GM12878 (cell line): ENCODE measurements at regions not wholly inside any gene's neighbourhood (a gene's known extent, or its start where the extent isn't known, plus 50 kb on each side); places are given as distances from the start of the nearest gene placed in this dataset.

Source experiments
- ATAC-seq: fragments of 200-7000 bp; cut with Tn5 transposase; 3 replicates; pipeline ENCODE4 v1.9.1; 2020; ENCODE audit warnings: mild to moderate bottlenecking, moderate library complexity
- BruUV-seq: library from RNA; stranded (reverse); fragments of 400-500 nt; replicated peaks from 2 replicates; lab custom pipeline; 2021; lab: Mats Ljungman, UMichigan
- CTCF ChIA-PET: fragments of 300-600 bp; sonication (Branson Sonifier 250); formaldehyde crosslinking; extraction: SDS; loops from one replicate; lab custom pipeline; 2021; ENCODE audit warnings: inconsistent platforms; lab: Yijun Ruan, JAX
- POLR2A ChIA-PET: fragments of 350-600 bp; formaldehyde crosslinking; extraction: SDS; loops from one replicate; lab custom pipeline; 2021; ENCODE audit warnings: inconsistent platforms; lab: Charles Lee
- RAD21 ChIA-PET: fragments of 300-600 bp; sonication (Branson Sonifier 250); formaldehyde crosslinking; loops from one replicate; lab custom pipeline; 2023; ENCODE audit warnings: antibody characterized with exemption; ENCODE audit not compliant: unreplicated experiment; lab: Charles Lee
- SMC1A ChIA-PET: fragments of 300-600 bp; sonication (Branson Sonifier 250); formaldehyde crosslinking; loops from one replicate; lab custom pipeline; 2023; ENCODE audit not compliant: unreplicated experiment, uncharacterized antibody; lab: Charles Lee
- DNase-seq: peaks from one replicate; pipeline ENCODE4 v3.0.0-alpha.2; 2011; ENCODE audit warnings: low read depth, low spot score
- FAIRE-seq: peaks from 3 replicates; lab custom pipeline; 2011; peaks lifted over from hg19 to GRCh38; lab: Jason Lieb, UNC
- H2AFZ ChIP-seq: 2 replicates; pipeline ENCODE4 v1.6.0; 2011; ENCODE audit warnings: low read depth, low read length, control low read depth; ENCODE audit not compliant: control insufficient read depth
- H3K27ac ChIP-seq: 2 replicates; pipeline ENCODE4 v1.5.1; 2011; ENCODE audit warnings: control low read depth; ENCODE audit not compliant: control insufficient read depth, insufficient read depth
- H3K27me3 ChIP-seq, 2 experiments: replicated peaks in 1 of 2; 2 replicates each; pipeline versions ENCODE4 v1.6.0 to v1.6.1; 2011; ENCODE audit warnings: low read length in 1 of 2; ENCODE audit not compliant: control insufficient read depth in 2 of 2, insufficient read depth in 2 of 2
- H3K36me3 ChIP-seq, 2 experiments: 2 replicates each; pipeline ENCODE4 v1.5.1; 2011; ENCODE audit warnings: low read length in 1 of 2; ENCODE audit not compliant: control insufficient read depth in 2 of 2, insufficient read depth in 2 of 2
- H3K4me1 ChIP-seq: 2 replicates; pipeline ENCODE4 v1.6.1; 2011; ENCODE audit warnings: mild to moderate bottlenecking, low read length, moderate library complexity, mixed read lengths; ENCODE audit not compliant: control insufficient read depth, insufficient read depth
- H3K4me2 ChIP-seq: 2 replicates; pipeline ENCODE4 v1.6.0; 2011; ENCODE audit warnings: control low read depth; ENCODE audit not compliant: control insufficient read depth, insufficient read depth
- H3K4me3 ChIP-seq: fragments of 200-600 bp; sonication (generic); 2 replicates; pipeline ENCODE4 v1.5.1; 2016
- H3K79me2 ChIP-seq: 2 replicates; pipeline ENCODE4 v1.6.0; 2011; ENCODE audit warnings: low read length; ENCODE audit not compliant: control insufficient read depth, insufficient read depth
- H3K9ac ChIP-seq: 2 replicates; pipeline ENCODE4 v1.8.0; 2011; ENCODE audit warnings: low read length, control low read depth, mixed read lengths; ENCODE audit not compliant: control insufficient read depth, insufficient read depth
- H3K9me3 ChIP-seq: replicated peaks from 3 replicates; pipeline ENCODE4 v1.5.1; 2011; ENCODE audit warnings: mild to moderate bottlenecking, low read length; ENCODE audit not compliant: control insufficient read depth, insufficient read depth
- H4K20me1 ChIP-seq: 2 replicates; pipeline ENCODE4 v1.6.0; 2011; ENCODE audit not compliant: control insufficient read depth, insufficient read depth
- CREB1 ChIP-seq: IDR thresholded peaks from 2 replicates; pipeline ENCODE4 v1.6.1; 2012; ENCODE audit warnings: low read depth, mild to moderate bottlenecking, inconsistent platforms
- E4F1 ChIP-seq: fragments of 450-650 bp; IDR thresholded peaks from 2 replicates; pipeline ENCODE4 v1.6.1; 2018; ENCODE audit warnings: borderline replicate concordance, mild to moderate bottlenecking; ENCODE audit not compliant: partially characterized antibody
- HCFC1 ChIP-seq: fragments of 150-350 bp; IDR thresholded peaks from 2 replicates; pipeline ENCODE4 v1.6.1; 2014; ENCODE audit warnings: low read length
- HDAC2 ChIP-seq: fragments of 200-600 bp; sonication (generic); IDR thresholded peaks from 2 replicates; pipeline ENCODE4 v1.6.1; 2017
- IKZF1 ChIP-seq: fragments of 450-650 bp; conservative IDR thresholded peaks from 2 replicates; pipeline ENCODE4 v1.6.1; 2017; ENCODE audit warnings: antibody characterized with exemption, mild to moderate bottlenecking
- PAX5 ChIP-seq: IDR thresholded peaks from 2 replicates; pipeline ENCODE4 v1.6.1; 2011; ENCODE audit warnings: low read depth, low read length, borderline replicate concordance
- PML ChIP-seq: IDR thresholded peaks from 2 replicates; pipeline ENCODE4 v1.6.1; 2012; ENCODE audit warnings: low read length, inconsistent platforms
- POLR2A ChIP-seq: IDR thresholded peaks from 2 replicates; pipeline ENCODE4 v1.6.1; 2011; ENCODE audit warnings: low read depth, mild to moderate bottlenecking, low read length
- POLR2AphosphoS5 ChIP-seq: IDR thresholded peaks from 2 replicates; pipeline ENCODE4 v1.6.1; 2011; ENCODE audit warnings: mild to moderate bottlenecking, low read length, inconsistent platforms
- RAD21 ChIP-seq: IDR thresholded peaks from 2 replicates; pipeline ENCODE4 v1.6.1; 2011; ENCODE audit warnings: mild to moderate bottlenecking, low read depth, low read length, moderate library complexity; ENCODE audit not compliant: insufficient read depth
- SIX5 ChIP-seq: IDR thresholded peaks from 2 replicates; pipeline ENCODE4 v1.6.1; 2011; ENCODE audit warnings: mild to moderate bottlenecking, low read depth, low read length, moderate library complexity; ENCODE audit not compliant: severe bottlenecking
- SMC3 ChIP-seq: IDR thresholded peaks from 2 replicates; pipeline ENCODE4 v1.6.1; 2011; ENCODE audit warnings: low read length, improper control_type of control experiment, borderline replicate concordance
- TCF7 ChIP-seq: IDR thresholded peaks from 2 replicates; pipeline ENCODE4 v1.6.1; 2014; ENCODE audit warnings: antibody characterized with exemption, borderline replicate concordance
- USF1 ChIP-seq: IDR thresholded peaks from 2 replicates; pipeline ENCODE4 v1.6.1; 2011; ENCODE audit warnings: borderline replicate concordance, low read depth, mild to moderate bottlenecking, moderate library complexity, mixed read lengths, low read length; ENCODE audit not compliant: insufficient read depth; ENCODE audit errors: extremely low read length
- ZNF217 ChIP-seq: fragments of 450-650 bp; IDR thresholded peaks from 2 replicates; pipeline ENCODE4 v1.6.1; 2017; ENCODE audit warnings: antibody characterized with exemption, mild to moderate bottlenecking
- ZNF274 ChIP-seq: IDR thresholded peaks from one replicate; pipeline ENCODE4 v1.8.0; 2011; ENCODE audit not compliant: insufficient read length, insufficient read depth
- ZZZ3 ChIP-seq: IDR thresholded peaks from 2 replicates; pipeline ENCODE4 v1.6.1; 2011; ENCODE audit warnings: low read depth; ENCODE audit not compliant: control insufficient read depth, insufficient read length
- WGBS: methylation state at CpG from one replicate; pipeline ENCODE4 v1.1.6; 2016; ENCODE audit warnings: low lambda C conversion rate; ENCODE audit not compliant: insufficient replicate concordance, insufficient coverage; ENCODE audit errors: missing lambda C conversion rate; 5-methylcytosine and 5-hydroxymethylcytosine counted together
- in situ Hi-C: fragments of 300-500 bp; cut with MboI; formaldehyde crosslinking; loops from 9 replicates; pipeline ENCODE4 v1.14.3; 2018; ENCODE audit warnings: mixed read lengths
- intact Hi-C: fragments of 100-400 bp; cut with micrococcal nuclease; formaldehyde crosslinking; loops from one replicate; pipeline ENCODE4 v1.14.2; 2022; ENCODE audit not compliant: unreplicated experiment

DNA sequence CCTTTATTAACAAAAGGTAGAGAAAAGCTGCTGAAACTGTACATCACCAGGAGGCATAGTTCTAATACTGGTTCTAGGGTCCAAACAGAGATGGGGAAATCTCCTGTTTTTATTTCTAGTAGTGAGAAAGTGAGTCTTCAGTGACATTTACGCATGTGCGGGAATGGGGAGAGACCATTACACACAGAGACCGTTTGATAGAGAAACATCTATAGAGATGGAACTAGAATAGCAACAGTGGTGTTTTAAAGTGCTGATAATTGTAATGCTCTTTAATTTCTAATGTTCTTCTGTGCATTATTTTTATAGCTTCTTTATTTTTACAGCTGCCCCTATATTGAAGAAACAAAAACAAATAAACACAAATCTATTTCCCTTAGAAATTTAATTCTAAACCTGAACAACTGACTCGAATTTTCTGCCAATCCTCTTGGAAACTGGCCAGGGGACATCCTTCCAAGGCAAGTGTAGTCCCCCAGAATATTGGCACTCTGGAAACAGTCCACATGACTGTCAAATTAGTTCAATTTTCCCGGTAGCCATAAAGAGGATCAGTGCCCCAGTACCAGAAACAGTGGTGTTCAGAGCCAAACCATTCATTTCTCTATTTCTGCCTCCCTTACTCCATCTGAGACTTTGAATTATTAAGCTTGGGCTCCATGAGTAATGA, 260.9 kb downstream of the ICOS start:
- FAIRE-seq (no peak), ATAC-seq (no peak)
- H3K4me2 ChIP-seq = no peak overlapping the region
- H3K4me1 ChIP-seq = no peaks in the 10 kb centered on the region
- CTCF ChIA-PET = interaction anchor here (0.6 kb wide), 1 partner anchor 694 kb away, joined by 3 read pairs; no protein-coding TSS in a partner anchor
- H3K4me3 ChIP-seq = no peak overlapping the region
- intact Hi-C loops = no loop called here
- no peaks in the 10 kb centered on the region for H3K27me3 ChIP-seq
- no peaks in the 10 kb centered on the region for H3K36me3 ChIP-seq
- 47% methylated on average over 5 of the region's 5 CpGs for WGBS
- H2AFZ ChIP-seq = no peak overlapping the region
- H3K79me2 ChIP-seq = no peaks in the 10 kb centered on the region
- TF ChIP-seq PML (no peak), SIX5 (no peak), HCFC1 (no peak), ZNF217 (no peak), IKZF1 (no peak), PAX5 (no peak), ZNF274 (no peak)
- TF ChIP-seq, all 136 proteins: peak for 0
- ChIA-PET SMC1A (interaction anchor here (0.8 kb wide), 1 partner anchor 9 kb away, joined by 3 read pairs; no protein-coding TSS in a partner anchor), POLR2A (no interaction called here), RAD21 (no interaction called here)
- Histone ChIP-seq H3K27ac (no peak overlapping the region), H4K20me1 (no peaks in the 10 kb centered on the region), H3K9me3 (no peaks in the 10 kb centered on the region), H3K9ac (no peak overlapping the region)
- BruUV-seq = no TSS peak
- in situ Hi-C loops = no loop called here
- no peak for DNase-seq

GRCh38 chr2:204199357-204199756, 262.8 kb downstream of the ICOS start:
- ChIA-PET POLR2A (no interaction called here), RAD21 (no interaction called here), SMC1A (no interaction called here), CTCF (no interaction called here)
- 5% methylated on average over 3 of the region's 3 CpGs for WGBS
- H3K36me3 ChIP-seq = no peaks in the 10 kb centered on the region
- no peak for FAIRE-seq
- no peaks in the 10 kb centered on the region for H3K79me2 ChIP-seq
- no peak overlapping the region for H3K9ac ChIP-seq
- intact Hi-C loops = no loop called here
- no peak overlapping the region for H3K4me2 ChIP-seq
- no peaks in the 10 kb centered on the region for H4K20me1 ChIP-seq
- no peaks in the 10 kb centered on the region for H3K27me3 ChIP-seq
- no TSS peak for BruUV-seq
- no peaks in the 10 kb centered on the region for H3K4me1 ChIP-seq
- DNase-seq = no peak
- no peak overlapping the region for H3K27ac ChIP-seq
- no peaks in the 10 kb centered on the region for H3K9me3 ChIP-seq
- no peak overlapping the region for H2AFZ ChIP-seq
- H3K4me3 ChIP-seq = no peak overlapping the region
- ATAC-seq = no peak
- in situ Hi-C loops = no loop called here
- TF ChIP-seq POLR2A (no peak), HDAC2 (no peak), ZZZ3 (no peak), POLR2AphosphoS5 (no peak), USF1 (no peak), TCF7 (no peak), CREB1 (no peak), RAD21 (no peak), SMC3 (no peak), E4F1 (no peak)
